ENCODE measurements at regions not wholly inside any gene's neighbourhood (a gene's known extent, or its start where the extent isn't known, plus 50 kb on each side); places are given as distances from the start of the nearest gene placed in this dataset.

- no peaks in the 10 kb centered on the region for H4K20me1 ChIP-seq (ENCODE audit: insufficient read depth, low read length)
- no peak overlapping the region for H3K4me2 ChIP-seq (ENCODE audit: insufficient read depth, low read length)
- no peaks in the 10 kb centered on the region for H3K27me3 ChIP-seq (ENCODE audit: insufficient read depth, low read length)
- H3K4me1 ChIP-seq (ENCODE audit: insufficient read depth, low read length) = peaks cover 40% of the 10 kb centered on the region
- H3K9me3 ChIP-seq (ENCODE audit: low read depth, low read length) = no peaks in the 10 kb centered on the region
- H2AFZ ChIP-seq (ENCODE audit: low read length) = no peak overlapping the region
- TF ChIP-seq CTCF (IDR thresholded peaks at IDR 0.05; ENCODE audit: extremely low read depth, low read depth, low read length) = no peak
- H3K79me2 ChIP-seq (ENCODE audit: insufficient read depth, low read length) = no peaks in the 10 kb centered on the region
- H3K36me3 ChIP-seq (ENCODE audit: insufficient read depth, low read length) = no peaks in the 10 kb centered on the region
- no peak overlapping the region for H3K4me3 ChIP-seq (ENCODE audit: insufficient read depth, low read length)
- peak; percentile 68 for DNase-seq (ENCODE audit: insufficient read length, low spot score, missing footprints)
- H3K27ac ChIP-seq (ENCODE audit: low read depth, low read length) = no peak overlapping the region
Observed at GRCh38 chr18:56165601-56166355, 472.6 kb downstream of the TXNL1 start.

GRCh38 chr18:56162311-56163265, 475.8 kb downstream of the TXNL1 start:
- Histone ChIP-seq H3K4me3 (ENCODE audit: insufficient read depth, low read length) (no peak overlapping the region), H3K79me2 (ENCODE audit: insufficient read depth, low read length) (no peaks in the 10 kb centered on the region), H3K4me2 (ENCODE audit: insufficient read depth, low read length) (no peak overlapping the region), H3K4me1 (ENCODE audit: insufficient read depth, low read length) (peaks cover 22% of the 10 kb centered on the region), H3K27ac (ENCODE audit: low read depth, low read length) (peak overlapping the region; percentile 21), H3K36me3 (ENCODE audit: insufficient read depth, low read length) (no peaks in the 10 kb centered on the region), H4K20me1 (ENCODE audit: insufficient read depth, low read length) (no peaks in the 10 kb centered on the region), H3K9me3 (ENCODE audit: low read depth, low read length) (no peaks in the 10 kb centered on the region), H3K27me3 (ENCODE audit: insufficient read depth, low read length) (no peaks in the 10 kb centered on the region), H2AFZ (ENCODE audit: low read length) (no peak overlapping the region)
- TF ChIP-seq CTCF (IDR thresholded peaks at IDR 0.05; ENCODE audit: extremely low read depth, low read depth, low read length) = no peak
- no peak for DNase-seq (ENCODE audit: insufficient read length, low spot score, missing footprints)

- no peaks in the 10 kb centered on the region for H3K36me3 ChIP-seq (ENCODE audit: insufficient read depth, low read length)
- peak overlapping the region; percentile 21 for H3K27ac ChIP-seq (ENCODE audit: low read depth, low read length)
- H3K4me1 ChIP-seq (ENCODE audit: insufficient read depth, low read length) = peaks cover 13% of the 10 kb centered on the region
- no peaks in the 10 kb centered on the region for H4K20me1 ChIP-seq (ENCODE audit: insufficient read depth, low read length)
- no peak for TF ChIP-seq CTCF (IDR thresholded peaks at IDR 0.05; ENCODE audit: extremely low read depth, low read depth, low read length)
- H3K27me3 ChIP-seq (ENCODE audit: insufficient read depth, low read length) = no peaks in the 10 kb centered on the region
- H3K4me2 ChIP-seq (ENCODE audit: insufficient read depth, low read length) = no peak overlapping the region
- no peaks in the 10 kb centered on the region for H3K79me2 ChIP-seq (ENCODE audit: insufficient read depth, low read length)
- H3K4me3 ChIP-seq (ENCODE audit: insufficient read depth, low read length) = no peak overlapping the region
- H2AFZ ChIP-seq (ENCODE audit: low read length) = no peak overlapping the region
- no peaks in the 10 kb centered on the region for H3K9me3 ChIP-seq (ENCODE audit: low read depth, low read length)
- DNase-seq (ENCODE audit: insufficient read length, low spot score, missing footprints) = no peak
Observed at GRCh38 chr18:56161566-56162260, 476.7 kb downstream of the TXNL1 start.

Measured in osteoblast (primary cell).